SK-N-SH treated with all-trans-retinoic acid at 6 μM for 48 hours (cell line): ENCODE measurements at regions not wholly inside any gene's neighbourhood (a gene's known extent, or its start where the extent isn't known, plus 50 kb on each side); places are given as distances from the start of the nearest gene placed in this dataset.

Experiments
- ATAC-seq: fragments of 200-7000 bp; cut with Tn5 transposase; 3 replicates; pipeline ENCODE4 v1.9.1; 2020; ENCODE audit warnings: mild to moderate bottlenecking, moderate library complexity
- ARNTL ChIP-seq: fragments of 450-650 bp; formaldehyde crosslinking; IDR thresholded peaks from 2 replicates; pipeline ENCODE4 v1.5.0; 2020; ENCODE audit warnings: low read depth, mild to moderate bottlenecking, moderate library complexity, borderline replicate concordance
- BACH2 ChIP-seq: fragments of 250-450 bp; sonication (Bioruptor Pico); IDR thresholded peaks from 2 replicates; pipeline ENCODE4 v1.9.0; 2021; ENCODE audit warnings: mild to moderate bottlenecking, borderline replicate concordance
- CREB5 ChIP-seq: fragments of 250-450 bp; sonication (Bioruptor Pico); IDR thresholded peaks from 2 replicates; pipeline ENCODE4 v1.5.1; 2020; ENCODE audit warnings: low read depth, mild to moderate bottlenecking, moderate library complexity
- CSDC2 ChIP-seq: fragments of 250-450 bp; sonication (Bioruptor Pico); IDR thresholded peaks from 2 replicates; pipeline ENCODE4 v1.5.0; 2020; ENCODE audit warnings: mild to moderate bottlenecking, moderate library complexity
- CSRNP3 ChIP-seq: fragments of 250-450 bp; sonication (Bioruptor Pico); IDR thresholded peaks from 2 replicates; pipeline ENCODE4 v1.5.1; 2021; ENCODE audit warnings: mild to moderate bottlenecking, moderate library complexity
- ESRRG ChIP-seq: fragments of 250-450 bp; sonication (Bioruptor Pico); IDR thresholded peaks from 2 replicates; pipeline ENCODE4 v1.6.1; 2021; ENCODE audit warnings: mild to moderate bottlenecking
- GLIS3 ChIP-seq: fragments of 250-450 bp; sonication (Bioruptor Pico); IDR thresholded peaks from 2 replicates; pipeline ENCODE4 v1.5.0; 2020; ENCODE audit warnings: mild to moderate bottlenecking, moderate library complexity
- ISL1 ChIP-seq: fragments of 250-450 bp; sonication (Bioruptor Pico); IDR thresholded peaks from 2 replicates; pipeline ENCODE4 v2.1.2; 2022; ENCODE audit warnings: mild to moderate bottlenecking, moderate library complexity
- PATZ1 ChIP-seq: fragments of 250-450 bp; sonication (Bioruptor Pico); IDR thresholded peaks from 2 replicates; pipeline ENCODE4 v1.8.0; 2020; ENCODE audit warnings: mild to moderate bottlenecking, moderate library complexity, borderline replicate concordance
- POU6F1 ChIP-seq: fragments of 250-450 bp; sonication (Bioruptor Pico); IDR thresholded peaks from 2 replicates; pipeline ENCODE4 v1.8.0; 2021; ENCODE audit warnings: low read depth, mild to moderate bottlenecking, moderate library complexity, borderline replicate concordance
- PPARA ChIP-seq: fragments of 250-450 bp; sonication (Bioruptor Pico); IDR thresholded peaks from 2 replicates; pipeline ENCODE4 v1.5.0; 2020; ENCODE audit warnings: mild to moderate bottlenecking, borderline replicate concordance
- RARB ChIP-seq: fragments of 250-450 bp; sonication (Bioruptor Pico); IDR thresholded peaks from 2 replicates; pipeline ENCODE4 v1.8.0; 2021; ENCODE audit warnings: mild to moderate bottlenecking, moderate library complexity
- SNAI2 ChIP-seq: fragments of 250-450 bp; sonication (Bioruptor Pico); IDR thresholded peaks from 2 replicates; pipeline ENCODE4 v1.5.0; 2020; ENCODE audit warnings: mild to moderate bottlenecking, moderate library complexity
- TOX ChIP-seq: fragments of 250-450 bp; sonication (Bioruptor Pico); IDR thresholded peaks from 2 replicates; pipeline ENCODE4 v1.8.0; 2021; ENCODE audit warnings: mild to moderate bottlenecking, moderate library complexity, borderline replicate concordance
- ZC3H10 ChIP-seq: fragments of 250-450 bp; sonication (Bioruptor Pico); IDR thresholded peaks from 2 replicates; pipeline ENCODE4 v1.5.1; 2021; ENCODE audit warnings: mild to moderate bottlenecking, moderate library complexity
- ZFP3 ChIP-seq: fragments of 250-450 bp; sonication (Bioruptor Pico); IDR thresholded peaks from 2 replicates; pipeline ENCODE4 v1.5.0; 2020; ENCODE audit warnings: mild to moderate bottlenecking, moderate library complexity
- ZFP30 ChIP-seq: fragments of 450-650 bp; formaldehyde crosslinking; IDR thresholded peaks from 2 replicates; pipeline ENCODE4 v1.5.0; 2022; ENCODE audit warnings: mild to moderate bottlenecking, moderate library complexity
- ZNF565 ChIP-seq: fragments of 450-650 bp; formaldehyde crosslinking; conservative IDR thresholded peaks from 2 replicates; pipeline ENCODE4 v1.5.0; 2020; ENCODE audit warnings: low read depth, mild to moderate bottlenecking, moderate library complexity
- ZNF70 ChIP-seq: fragments of 450-650 bp; formaldehyde crosslinking; IDR thresholded peaks from 2 replicates; pipeline ENCODE4 v1.5.0; 2020; ENCODE audit warnings: mild to moderate bottlenecking, moderate library complexity
- ZNF8 ChIP-seq: fragments of 450-650 bp; formaldehyde crosslinking; IDR thresholded peaks from 2 replicates; pipeline ENCODE4 v1.5.0; 2020; ENCODE audit warnings: mild to moderate bottlenecking, moderate library complexity

- TF ChIP-seq CSDC2 (CRISPR knock-in tag) = no peak
- TF ChIP-seq CSRNP3 (CRISPR knock-in tag) = no peak
- no peak for TF ChIP-seq TOX (CRISPR knock-in tag)
- no peak for TF ChIP-seq CREB5 (CRISPR knock-in tag)
- no peak for TF ChIP-seq ZFP3
- ATAC-seq = no peak
Measured at GRCh38 chr10:111440501-111440900, 363.7 kb downstream of the ADRA2A start.

GRCh38 chr10:111445667-111446066 is 368.8 kb downstream of the ADRA2A start:
- ATAC-seq = no peak

GRCh38 chr10:111446966-111447365 is 370.1 kb downstream of the ADRA2A start:
- no peak for TF ChIP-seq SNAI2 (CRISPR knock-in tag)
- TF ChIP-seq ZFP3 = no peak
- no peak for TF ChIP-seq ARNTL
- no peak for TF ChIP-seq PPARA (CRISPR knock-in tag)
- no peak for TF ChIP-seq RARB (CRISPR knock-in tag)
- TF ChIP-seq, all 23 proteins: peak for 0
- ATAC-seq = no peak

More at GRCh38 chr10:111445667-111446066, 368.8 kb downstream of the ADRA2A start:
- TF ChIP-seq ZNF565 = no peak
- no peak for TF ChIP-seq ISL1 (CRISPR knock-in tag)
- TF ChIP-seq TOX (CRISPR knock-in tag) = no peak
- TF ChIP-seq BACH2 = no peak
- TF ChIP-seq POU6F1 (CRISPR knock-in tag) = no peak

- TF ChIP-seq POU6F1 (CRISPR knock-in tag) = no peak
- no peak for TF ChIP-seq ZNF70 (CRISPR knock-in tag)
- TF ChIP-seq ZC3H10 (CRISPR knock-in tag) = no peak
- no peak for TF ChIP-seq ZFP3
- TF ChIP-seq ISL1 (CRISPR knock-in tag) = no peak
- no peak for TF ChIP-seq GLIS3 (CRISPR knock-in tag)
- TF ChIP-seq, all 23 proteins: peak for 0
- ATAC-seq = no peak
Measured at GRCh38 chr10:111452153-111452552, 375.3 kb downstream of the ADRA2A start.

GRCh38 chr10:111455776-111456426 is 379.1 kb downstream of the ADRA2A start:
- no peak for ATAC-seq
- TF ChIP-seq ZFP30 (CRISPR knock-in tag) (no peak), BACH2 (no peak), PPARA (CRISPR knock-in tag) (no peak), TOX (CRISPR knock-in tag) (no peak), ISL1 (CRISPR knock-in tag) (no peak), ZNF8 (CRISPR knock-in tag) (no peak), ARNTL (no peak), RARB (CRISPR knock-in tag) (no peak), ESRRG (CRISPR knock-in tag) (no peak)
- TF ChIP-seq, all 23 proteins: peak for 0

- no peak for ATAC-seq
- TF ChIP-seq CSDC2 (CRISPR knock-in tag) (no peak), PATZ1 (CRISPR knock-in tag) (no peak), ZNF70 (CRISPR knock-in tag) (no peak), POU6F1 (CRISPR knock-in tag) (no peak), ZNF565 (no peak)
Measured at GRCh38 chr10:111458256-111458655, 381.4 kb downstream of the ADRA2A start.
